ENCODE measurements at regions not wholly inside any gene's neighbourhood (a gene's known extent, or its start where the extent isn't known, plus 50 kb on each side); places are given as distances from the start of the nearest gene placed in this dataset.

DNA sequence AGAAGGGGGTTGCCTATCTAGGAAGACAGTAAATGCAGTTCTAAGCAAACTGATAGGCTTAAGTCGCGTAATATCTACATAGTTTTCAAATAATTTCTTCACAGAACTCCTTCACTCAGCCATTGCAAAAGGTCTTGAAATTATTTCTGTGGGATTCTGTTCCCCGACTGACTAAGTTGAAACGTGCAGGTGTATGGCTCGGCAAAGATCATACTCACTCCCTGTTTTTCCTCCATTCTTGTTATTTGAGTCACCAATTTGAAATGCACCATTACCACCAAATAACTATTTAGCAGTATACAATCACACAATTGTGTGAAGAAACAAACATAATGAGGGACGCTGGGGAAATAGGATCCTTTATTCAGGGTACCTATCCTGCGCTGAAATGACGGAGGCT, 771.1 kb downstream of the GATA3 start:
- H3K27me3 ChIP-seq (ENCODE audit: control insufficient read depth in 3 of 3, insufficient read depth in 3 of 3, low read depth in 1 of 3, low read length in 3 of 3), result no peaks in the 10 kb centered on the region
- no peaks in the 10 kb centered on the region for H3K79me1 ChIP-seq (ENCODE audit: low read depth, low read length)

DNA sequence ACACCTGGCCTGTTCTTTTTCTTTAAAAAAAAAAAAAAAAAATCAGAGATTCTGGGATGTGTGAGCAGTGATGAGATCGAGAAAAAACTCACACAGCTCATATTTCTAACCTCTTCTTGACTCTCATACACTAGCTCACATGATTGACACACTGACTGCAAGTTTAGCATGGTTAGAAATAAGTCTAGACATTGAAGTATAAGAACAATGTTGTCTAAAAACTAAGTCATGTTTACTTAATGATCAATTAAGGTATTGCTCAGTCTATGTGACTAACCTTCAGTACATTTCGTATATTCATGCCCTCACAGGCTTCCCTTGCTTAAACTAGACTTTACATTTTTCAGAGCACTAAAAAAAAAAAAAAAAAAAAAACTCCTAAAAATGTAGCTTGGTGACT, 775.1 kb downstream of the GATA3 start:
- no peak overlapping the region for H2AFZ ChIP-seq (ENCODE audit: low read length)
- no peak overlapping the region for H2BK5ac ChIP-seq (ENCODE audit: low read length)
- no CpG with 5 or more reads among the region's 2 CpGs for WGBS, 2 donors (ENCODE audit: extremely low coverage in 2 of 2, insufficient read length in 2 of 2, insufficient replicate concordance in 1 of 2)
- no peaks in the 10 kb centered on the region for H3K27me3 ChIP-seq (ENCODE audit: control insufficient read depth in 3 of 3, insufficient read depth in 3 of 3, low read depth in 1 of 3, low read length in 3 of 3)
- no peaks in the 10 kb centered on the region for H3K4me1 ChIP-seq (ENCODE audit: control insufficient read depth in 2 of 2, insufficient read depth in 1 of 2, low read depth in 1 of 2, low read length in 2 of 2)
- H3K23ac ChIP-seq (ENCODE audit: low read depth, low read length, poor library complexity), result no peak overlapping the region
- no peak overlapping the region for H4K8ac ChIP-seq (ENCODE audit: low read depth, low read length)
- H2BK12ac ChIP-seq (ENCODE audit: low read length), result no peak overlapping the region
- no peak overlapping the region for H2BK15ac ChIP-seq (ENCODE audit: low read length)
- no peak overlapping the region for H3K14ac ChIP-seq (ENCODE audit: low read length)
- H3K4ac ChIP-seq (ENCODE audit: low read length), result no peak overlapping the region
- no peak overlapping the region for H3K4me3 ChIP-seq (ENCODE audit: low read length in 2 of 2)
- H4K91ac ChIP-seq (ENCODE audit: low read depth, low read length, poor library complexity), result no peak overlapping the region
- no peak for DNase-seq (ENCODE audit: low spot score)
- H3K36me3 ChIP-seq (replicated peaks in 1 of 2; ENCODE audit: control insufficient read depth in 2 of 2, insufficient read depth in 2 of 2, low read length in 2 of 2), result no peaks in the 10 kb centered on the region
- H3K27ac ChIP-seq (replicated peaks; ENCODE audit: low read length), result no peak overlapping the region
- no peak overlapping the region for H2AK5ac ChIP-seq (ENCODE audit: low read depth, low read length)
- no peak overlapping the region for H3K18ac ChIP-seq (ENCODE audit: low read length)
- H3K79me1 ChIP-seq (ENCODE audit: low read depth, low read length), result no peaks in the 10 kb centered on the region
- no peak overlapping the region for H2BK120ac ChIP-seq (ENCODE audit: low read depth, low read length)
- H3K9ac ChIP-seq (ENCODE audit: low read depth, low read length, poor library complexity), result no peak overlapping the region
- no peaks in the 10 kb centered on the region for H3K9me3 ChIP-seq (replicated peaks in 1 of 2; ENCODE audit: control insufficient read depth in 2 of 2, insufficient read depth in 1 of 2, low read depth in 1 of 2, low read length in 2 of 2)
- no peak overlapping the region for H3K4me2 ChIP-seq (ENCODE audit: insufficient read depth, low read length, poor library complexity, severe bottlenecking)

More for the DNA sequence above, 771.1 kb downstream of the GATA3 start:
- no peak overlapping the region for H3K4ac ChIP-seq (ENCODE audit: low read length)
- no peak for DNase-seq (ENCODE audit: low spot score)
- H3K4me1 ChIP-seq (ENCODE audit: control insufficient read depth in 2 of 2, insufficient read depth in 1 of 2, low read depth in 1 of 2, low read length in 2 of 2), result no peaks in the 10 kb centered on the region
- no peak overlapping the region for H4K8ac ChIP-seq (ENCODE audit: low read depth, low read length)
- no peak overlapping the region for H4K91ac ChIP-seq (ENCODE audit: low read depth, low read length, poor library complexity)
- H2AK5ac ChIP-seq (ENCODE audit: low read depth, low read length), result no peak overlapping the region
- no peak overlapping the region for H2AFZ ChIP-seq (ENCODE audit: low read length)
- no peak overlapping the region for H3K4me3 ChIP-seq (ENCODE audit: low read length in 2 of 2)
- no peak overlapping the region for H2BK15ac ChIP-seq (ENCODE audit: low read length)
- no peak overlapping the region for H2BK120ac ChIP-seq (ENCODE audit: low read depth, low read length)
- no peak overlapping the region for H3K4me2 ChIP-seq (ENCODE audit: insufficient read depth, low read length, poor library complexity, severe bottlenecking)
- H2BK5ac ChIP-seq (ENCODE audit: low read length), result no peak overlapping the region
- H3K9me3 ChIP-seq (replicated peaks in 1 of 2; ENCODE audit: control insufficient read depth in 2 of 2, insufficient read depth in 1 of 2, low read depth in 1 of 2, low read length in 2 of 2), result no peaks in the 10 kb centered on the region
- H3K27ac ChIP-seq (replicated peaks; ENCODE audit: low read length), result no peak overlapping the region
- no peak overlapping the region for H3K9ac ChIP-seq (ENCODE audit: low read depth, low read length, poor library complexity)
- H2BK12ac ChIP-seq (ENCODE audit: low read length), result no peak overlapping the region
- no peak overlapping the region for H3K18ac ChIP-seq (ENCODE audit: low read length)
- H3K36me3 ChIP-seq (replicated peaks in 1 of 2; ENCODE audit: control insufficient read depth in 2 of 2, insufficient read depth in 2 of 2, low read length in 2 of 2), result no peaks in the 10 kb centered on the region
- H3K14ac ChIP-seq (ENCODE audit: low read length), result no peak overlapping the region
- no CpG with 5 or more reads among the region's 8 CpGs for WGBS, 2 donors (ENCODE audit: extremely low coverage in 2 of 2, insufficient read length in 2 of 2, insufficient replicate concordance in 1 of 2)
- no peak overlapping the region for H3K23ac ChIP-seq (ENCODE audit: low read depth, low read length, poor library complexity)

DNA sequence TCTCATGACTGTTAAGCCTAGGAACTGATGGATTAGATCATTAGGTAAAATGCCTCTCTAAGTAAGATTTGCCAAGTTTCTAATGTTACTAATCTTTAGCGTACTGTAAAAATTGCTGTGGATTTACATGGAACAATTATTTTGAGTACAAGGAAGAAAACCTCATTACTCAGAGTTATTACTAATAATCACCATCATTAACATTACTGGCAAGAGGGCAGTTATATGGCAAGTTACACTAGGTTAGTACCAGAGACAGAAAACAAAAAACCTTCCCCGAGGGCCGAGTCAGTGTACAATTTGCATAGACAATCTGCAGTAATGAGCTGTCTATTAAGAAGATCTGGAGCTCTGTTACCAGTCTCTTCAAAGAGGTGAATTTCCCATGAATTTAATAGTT, 775.6 kb downstream of the GATA3 start:
- Histone ChIP-seq H3K27ac (replicated peaks; ENCODE audit: low read length) (no peak overlapping the region), H3K27me3 (ENCODE audit: control insufficient read depth in 3 of 3, insufficient read depth in 3 of 3, low read depth in 1 of 3, low read length in 3 of 3) (no peaks in the 10 kb centered on the region), H2BK15ac (ENCODE audit: low read length) (no peak overlapping the region), H4K8ac (ENCODE audit: low read depth, low read length) (no peak overlapping the region), H3K9ac (ENCODE audit: low read depth, low read length, poor library complexity) (no peak overlapping the region), H3K9me3 (replicated peaks in 1 of 2; ENCODE audit: control insufficient read depth in 2 of 2, insufficient read depth in 1 of 2, low read depth in 1 of 2, low read length in 2 of 2) (peaks cover 0 to under 1% of the 10 kb centered on the region in 2 donors), H3K14ac (ENCODE audit: low read length) (no peak overlapping the region), H3K4ac (ENCODE audit: low read length) (no peak overlapping the region), H3K79me1 (ENCODE audit: low read depth, low read length) (no peaks in the 10 kb centered on the region), H3K4me2 (ENCODE audit: insufficient read depth, low read length, poor library complexity, severe bottlenecking) (no peak overlapping the region), H2BK120ac (ENCODE audit: low read depth, low read length) (no peak overlapping the region), H3K23ac (ENCODE audit: low read depth, low read length, poor library complexity) (no peak overlapping the region), H3K4me3 (ENCODE audit: low read length in 2 of 2) (no peak overlapping the region), H2BK12ac (ENCODE audit: low read length) (no peak overlapping the region), H3K36me3 (replicated peaks in 1 of 2; ENCODE audit: control insufficient read depth in 2 of 2, insufficient read depth in 2 of 2, low read length in 2 of 2) (no peaks in the 10 kb centered on the region), H4K91ac (ENCODE audit: low read depth, low read length, poor library complexity) (no peak overlapping the region), H2AK5ac (ENCODE audit: low read depth, low read length) (no peak overlapping the region), H2BK5ac (ENCODE audit: low read length) (no peak overlapping the region), H3K4me1 (ENCODE audit: control insufficient read depth in 2 of 2, insufficient read depth in 1 of 2, low read depth in 1 of 2, low read length in 2 of 2) (no peaks in the 10 kb centered on the region), H2AFZ (ENCODE audit: low read length) (no peak overlapping the region), H3K18ac (ENCODE audit: low read length) (no peak overlapping the region)
- no peak for DNase-seq (ENCODE audit: low spot score)
- WGBS, 2 donors (ENCODE audit: extremely low coverage in 2 of 2, insufficient read length in 2 of 2, insufficient replicate concordance in 1 of 2), result no CpG with 5 or more reads among the region's 3 CpGs

DNA sequence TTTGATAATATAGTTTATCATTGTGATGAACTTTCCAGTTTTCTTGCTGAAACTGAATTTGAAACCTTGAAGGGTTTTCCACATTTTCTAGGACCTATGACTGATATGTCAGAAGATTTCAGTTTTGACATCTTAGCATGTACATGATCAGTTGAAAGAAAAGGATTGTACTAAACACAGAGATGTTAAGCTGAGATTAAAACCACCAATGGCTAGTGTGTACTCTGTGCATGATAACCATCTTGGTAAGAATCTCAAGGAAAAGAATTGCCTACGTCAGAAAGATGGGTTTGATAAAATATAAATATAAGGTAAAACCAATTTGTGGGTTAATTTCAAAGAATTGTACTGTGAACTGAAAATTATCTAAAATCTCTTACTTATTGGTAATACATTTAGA, 776.4 kb downstream of the GATA3 start:
- no peak overlapping the region for H3K14ac ChIP-seq (ENCODE audit: low read length)
- no peak overlapping the region for H3K18ac ChIP-seq (ENCODE audit: low read length)
- no peak overlapping the region for H2BK12ac ChIP-seq (ENCODE audit: low read length)
- no peak overlapping the region for H3K4me3 ChIP-seq (ENCODE audit: low read length in 2 of 2)
- no peak overlapping the region for H2AK5ac ChIP-seq (ENCODE audit: low read depth, low read length)
- no peak overlapping the region for H3K4me2 ChIP-seq (ENCODE audit: insufficient read depth, low read length, poor library complexity, severe bottlenecking)
- H2BK120ac ChIP-seq (ENCODE audit: low read depth, low read length), result no peak overlapping the region
- H3K79me1 ChIP-seq (ENCODE audit: low read depth, low read length), result no peaks in the 10 kb centered on the region
- no peaks in the 10 kb centered on the region for H3K4me1 ChIP-seq (ENCODE audit: control insufficient read depth in 2 of 2, insufficient read depth in 1 of 2, low read depth in 1 of 2, low read length in 2 of 2)
- no peak for DNase-seq (ENCODE audit: low spot score)
- H2BK5ac ChIP-seq (ENCODE audit: low read length), result no peak overlapping the region
- no peak overlapping the region for H2BK15ac ChIP-seq (ENCODE audit: low read length)
- no peak overlapping the region for H3K23ac ChIP-seq (ENCODE audit: low read depth, low read length, poor library complexity)
- H4K91ac ChIP-seq (ENCODE audit: low read depth, low read length, poor library complexity), result no peak overlapping the region
- H3K9ac ChIP-seq (ENCODE audit: low read depth, low read length, poor library complexity), result no peak overlapping the region
- H2AFZ ChIP-seq (ENCODE audit: low read length), result no peak overlapping the region
- H3K4ac ChIP-seq (ENCODE audit: low read length), result no peak overlapping the region
- H3K9me3 ChIP-seq (replicated peaks in 1 of 2; ENCODE audit: control insufficient read depth in 2 of 2, insufficient read depth in 1 of 2, low read depth in 1 of 2, low read length in 2 of 2), result peaks cover 0 to 2% of the 10 kb centered on the region in 2 donors
- no peaks in the 10 kb centered on the region for H3K36me3 ChIP-seq (replicated peaks in 1 of 2; ENCODE audit: control insufficient read depth in 2 of 2, insufficient read depth in 2 of 2, low read length in 2 of 2)
- no peaks in the 10 kb centered on the region for H3K27me3 ChIP-seq (ENCODE audit: control insufficient read depth in 3 of 3, insufficient read depth in 3 of 3, low read depth in 1 of 3, low read length in 3 of 3)
- H3K27ac ChIP-seq (replicated peaks; ENCODE audit: low read length), result no peak overlapping the region
- WGBS, 2 donors (ENCODE audit: extremely low coverage in 2 of 2, insufficient read length in 2 of 2, insufficient replicate concordance in 1 of 2), result no CpG with 5 or more reads among the region's 1 CpG
- no peak overlapping the region for H4K8ac ChIP-seq (ENCODE audit: low read depth, low read length)

Measured in neuronal stem cell (in vitro differentiated cells).